ENCODE measurements at regions not wholly inside any gene's neighbourhood (a gene's known extent, or its start where the extent isn't known, plus 50 kb on each side); places are given as distances from the start of the nearest gene placed in this dataset.

DNA sequence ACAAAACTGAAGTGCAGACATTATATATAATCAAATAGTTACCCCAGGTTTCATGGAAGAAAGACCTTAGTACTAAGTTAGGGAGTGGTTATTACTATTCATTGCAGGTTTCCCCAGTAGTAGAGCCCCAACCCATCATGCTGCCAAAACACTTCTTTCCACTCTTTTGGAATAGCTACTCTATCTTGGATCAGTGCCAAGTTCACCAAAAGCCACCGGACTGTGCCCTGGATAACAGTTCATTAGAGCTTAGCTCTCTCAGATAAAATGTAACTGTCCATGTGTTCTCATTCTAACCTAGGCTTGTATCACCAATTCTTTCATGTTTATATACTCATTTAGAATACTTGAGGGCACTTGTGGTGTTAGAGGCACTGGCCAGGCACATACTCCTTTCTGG lies 540.1 kb upstream of the C16orf82 start:
- TF ChIP-seq POLR2A (IDR thresholded peaks at IDR 0.05; ENCODE audit: extremely low read depth, insufficient read length), result no peak
- TF ChIP-seq, protein P1, sequence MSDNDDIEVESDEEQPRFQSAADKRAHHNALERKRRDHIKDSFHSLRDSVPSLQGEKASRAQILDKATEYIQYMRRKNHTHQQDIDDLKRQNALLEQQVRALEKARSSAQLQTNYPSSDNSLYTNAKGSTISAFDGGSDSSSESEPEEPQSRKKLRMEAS (IDR thresholded peaks at IDR 0.05; ENCODE audit: low read depth, low read length), result no peak
- TF ChIP-seq, protein P2, sequence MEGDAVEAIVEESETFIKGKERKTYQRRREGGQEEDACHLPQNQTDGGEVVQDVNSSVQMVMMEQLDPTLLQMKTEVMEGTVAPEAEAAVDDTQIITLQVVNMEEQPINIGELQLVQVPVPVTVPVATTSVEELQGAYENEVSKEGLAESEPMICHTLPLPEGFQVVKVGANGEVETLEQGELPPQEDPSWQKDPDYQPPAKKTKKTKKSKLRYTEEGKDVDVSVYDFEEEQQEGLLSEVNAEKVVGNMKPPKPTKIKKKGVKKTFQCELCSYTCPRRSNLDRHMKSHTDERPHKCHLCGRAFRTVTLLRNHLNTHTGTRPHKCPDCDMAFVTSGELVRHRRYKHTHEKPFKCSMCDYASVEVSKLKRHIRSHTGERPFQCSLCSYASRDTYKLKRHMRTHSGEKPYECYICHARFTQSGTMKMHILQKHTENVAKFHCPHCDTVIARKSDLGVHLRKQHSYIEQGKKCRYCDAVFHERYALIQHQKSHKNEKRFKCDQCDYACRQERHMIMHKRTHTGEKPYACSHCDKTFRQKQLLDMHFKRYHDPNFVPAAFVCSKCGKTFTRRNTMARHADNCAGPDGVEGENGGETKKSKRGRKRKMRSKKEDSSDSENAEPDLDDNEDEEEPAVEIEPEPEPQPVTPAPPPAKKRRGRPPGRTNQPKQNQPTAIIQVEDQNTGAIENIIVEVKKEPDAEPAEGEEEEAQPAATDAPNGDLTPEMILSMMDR (IDR thresholded peaks at IDR 0.05; ENCODE audit: low read depth, low read length), result no peak
